Osteoblast (primary cell): ENCODE measurements at regions not wholly inside any gene's neighbourhood (a gene's known extent, or its start where the extent isn't known, plus 50 kb on each side); places are given as distances from the start of the nearest gene placed in this dataset.

Experiments used
- DNase-seq: peaks from one replicate; pipeline ENCODE4 v3.0.0; 2011; ENCODE audit warnings: low spot score, mixed read lengths; ENCODE audit not compliant: insufficient read length; ENCODE audit errors: missing footprints
- H2AFZ ChIP-seq: 2 replicates; pipeline ENCODE4 v1.6.0; 2011; ENCODE audit warnings: mild to moderate bottlenecking, low read length
- H3K27ac ChIP-seq: 2 replicates; pipeline ENCODE4 v1.5.1; 2011; ENCODE audit warnings: mild to moderate bottlenecking, low read depth, low read length, moderate library complexity
- H3K27me3 ChIP-seq: 2 replicates; pipeline ENCODE4 v1.6.0; 2012; ENCODE audit warnings: mild to moderate bottlenecking, control low read depth, inconsistent platforms, low read length, moderate library complexity; ENCODE audit not compliant: insufficient read depth
- H3K36me3 ChIP-seq: 2 replicates; pipeline ENCODE4 v1.5.1; 2011; ENCODE audit warnings: mild to moderate bottlenecking, low read length, control low read depth, moderate library complexity; ENCODE audit not compliant: insufficient read depth
- H3K4me1 ChIP-seq: 2 replicates; pipeline ENCODE4 v1.5.1; 2011; ENCODE audit warnings: mild to moderate bottlenecking, low read length, control low read depth, moderate library complexity; ENCODE audit not compliant: insufficient read depth
- H3K4me2 ChIP-seq: 2 replicates; pipeline ENCODE4 v1.6.0; 2011; ENCODE audit warnings: mild to moderate bottlenecking, low read length; ENCODE audit not compliant: insufficient read depth
- H3K4me3 ChIP-seq: fragments of 200-600 bp; sonication (generic); 3 replicates; pipeline ENCODE4 v1.5.1; 2012; ENCODE audit warnings: mild to moderate bottlenecking, low read length, inconsistent platforms; ENCODE audit not compliant: insufficient read depth
- H3K79me2 ChIP-seq: 2 replicates; pipeline ENCODE4 v1.6.0; 2012; ENCODE audit warnings: mild to moderate bottlenecking, low read length, control low read depth, inconsistent platforms; ENCODE audit not compliant: insufficient read depth
- H3K9me3 ChIP-seq: 2 replicates; pipeline ENCODE4 v1.5.1; 2011; ENCODE audit warnings: low read depth, low read length, control low read depth
- H4K20me1 ChIP-seq: 2 replicates; pipeline ENCODE4 v1.6.0; 2012; ENCODE audit warnings: mild to moderate bottlenecking, low read length, control low read depth; ENCODE audit not compliant: insufficient read depth
- CTCF ChIP-seq: IDR thresholded peaks from 2 replicates; pipeline ENCODE4 v1.5.1; 2011; ENCODE audit warnings: mild to moderate bottlenecking, low read depth, low read length, moderate library complexity; ENCODE audit errors: extremely low read depth

- Histone ChIP-seq H4K20me1 (no peaks in the 10 kb centered on the region), H3K36me3 (no peaks in the 10 kb centered on the region), H3K27me3 (no peaks in the 10 kb centered on the region), H3K4me3 (no peak overlapping the region), H3K27ac (no peak overlapping the region), H3K9me3 (no peaks in the 10 kb centered on the region), H3K79me2 (no peaks in the 10 kb centered on the region), H3K4me1 (no peaks in the 10 kb centered on the region), H2AFZ (no peak overlapping the region), H3K4me2 (no peak overlapping the region)
- peak; percentile 34 for DNase-seq
- no peak for TF ChIP-seq CTCF
Observed at GRCh38 chr22:48707763-48708557, 1119.7 kb downstream of the BRD1 start.

GRCh38 chr22:48706934-48707762 lies 1120.5 kb downstream of the BRD1 start:
- Histone ChIP-seq H3K27me3 (no peaks in the 10 kb centered on the region), H3K4me3 (no peak overlapping the region), H2AFZ (no peak overlapping the region), H3K36me3 (no peaks in the 10 kb centered on the region), H3K79me2 (no peaks in the 10 kb centered on the region), H3K4me1 (no peaks in the 10 kb centered on the region), H3K4me2 (no peak overlapping the region), H3K9me3 (no peaks in the 10 kb centered on the region), H3K27ac (no peak overlapping the region), H4K20me1 (no peaks in the 10 kb centered on the region)
- DNase-seq = peak; percentile 62
- TF ChIP-seq CTCF = no peak

GRCh38 chr22:48705917-48706605 lies 1121.6 kb downstream of the BRD1 start:
- no peaks in the 10 kb centered on the region for H3K36me3 ChIP-seq
- no peak for TF ChIP-seq CTCF
- no peak overlapping the region for H3K27ac ChIP-seq
- no peaks in the 10 kb centered on the region for H3K27me3 ChIP-seq
- no peak overlapping the region for H3K4me3 ChIP-seq
- no peaks in the 10 kb centered on the region for H4K20me1 ChIP-seq
- peak; percentile 35 for DNase-seq
- no peaks in the 10 kb centered on the region for H3K9me3 ChIP-seq
- no peaks in the 10 kb centered on the region for H3K79me2 ChIP-seq
- no peak overlapping the region for H3K4me2 ChIP-seq
- no peak overlapping the region for H2AFZ ChIP-seq
- H3K4me1 ChIP-seq = no peaks in the 10 kb centered on the region
